OCI-LY3 (cell line): ENCODE measurements at regions not wholly inside any gene's neighbourhood (a gene's known extent, or its start where the extent isn't known, plus 50 kb on each side); places are given as distances from the start of the nearest gene placed in this dataset.

Experiments
- H2AFZ ChIP-seq: fragments of 200-600, 300-600 bp; shearing (Covaris generic); 2 replicates; pipeline ENCODE4 v1.6.0; 2014; ENCODE audit warnings: antibody characterized with exemption, low read depth, low read length
- H3K27ac ChIP-seq: fragments of 200-600, 300-600 bp; sonication (generic); 2 replicates; pipeline ENCODE4 v1.5.1; 2014; ENCODE audit warnings: mild to moderate bottlenecking, low read length, moderate library complexity, mixed read lengths
- H3K27me3 ChIP-seq: fragments of 200-600, 300-600 bp; sonication (generic); 2 replicates; pipeline ENCODE4 v1.6.1; 2014; ENCODE audit warnings: low read depth, low read length, mixed read lengths
- H3K36me3 ChIP-seq: fragments of 200-600, 300-600 bp; sonication (generic); replicated peaks from 2 replicates; pipeline ENCODE3; 2014; ENCODE audit warnings: low read depth, low read length, mixed read lengths
- H3K4me1 ChIP-seq: fragments of 300-600, 200-600 bp; sonication (generic); 2 replicates; pipeline ENCODE4 v1.6.1; 2014; ENCODE audit warnings: low read length, mixed read lengths
- H3K4me2 ChIP-seq: fragments of 200-600, 300-600 bp; sonication (generic); 2 replicates; pipeline ENCODE4 v1.6.1; 2014; ENCODE audit warnings: low read length, mixed read lengths
- H3K4me3 ChIP-seq: fragments of 300-600, 200-600 bp; sonication (generic); 2 replicates; pipeline ENCODE4 v1.5.1; 2014; ENCODE audit warnings: antibody characterized with exemption, mild to moderate bottlenecking, low read length, moderate library complexity
- H3K79me2 ChIP-seq: fragments of 300-600, 200-600 bp; shearing (Covaris generic); 2 replicates; pipeline ENCODE4 v1.6.1; 2014; ENCODE audit warnings: mild to moderate bottlenecking, low read length, mixed read lengths
- H3K9ac ChIP-seq: fragments of 300-600, 200-600 bp; shearing (Covaris generic); 2 replicates; pipeline ENCODE4 v1.6.0; 2014; ENCODE audit warnings: mild to moderate bottlenecking, low read length, moderate library complexity
- H3K9me3 ChIP-seq: fragments of 200-600, 300-600 bp; shearing (Covaris generic); 2 replicates; pipeline ENCODE4 v1.6.1; 2014; ENCODE audit warnings: low read length, mixed read lengths; ENCODE audit not compliant: insufficient read depth
- H4K20me1 ChIP-seq: fragments of 200-600, 300-600 bp; sonication (generic); 2 replicates; pipeline ENCODE4 v1.6.1; 2016; ENCODE audit warnings: low read length, mixed read lengths; ENCODE audit not compliant: insufficient read depth
- EZH2phosphoT487 ChIP-seq: fragments of 200-600 bp; shearing (Covaris generic); IDR thresholded peaks from 2 replicates; pipeline ENCODE4 v1.6.1; 2018; ENCODE audit warnings: antibody characterized with exemption, mixed run types, low read depth
- TF ChIP-seq, protein P1 (sequence below): fragments of 200-600, 300-600 bp; sonication (generic); IDR thresholded peaks from 2 replicates; pipeline ENCODE4 v1.5.1; 2014; ENCODE audit warnings: antibody characterized with exemption, low read length, low read depth

DNA sequence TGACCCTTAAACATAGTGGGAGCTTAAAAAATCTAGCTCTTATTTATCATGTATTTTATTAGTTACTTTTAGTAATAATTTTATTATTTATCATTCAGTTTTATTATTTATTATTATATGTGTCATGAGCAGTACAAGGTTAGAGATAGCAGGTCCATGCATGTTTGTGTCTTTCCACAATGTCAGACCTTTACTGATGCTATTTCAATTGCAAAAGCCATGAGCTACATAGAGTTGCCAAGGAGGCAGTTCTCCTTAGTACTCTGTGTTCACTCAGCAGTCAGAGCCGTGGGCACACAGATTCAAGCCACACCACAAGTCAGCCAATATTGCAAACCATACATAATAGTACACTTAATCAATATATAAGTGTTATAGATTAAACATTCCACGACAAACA is 157.9 kb upstream of the NTRK2 start:
- H3K79me2 ChIP-seq: no peaks in the 10 kb centered on the region
- H3K4me1 ChIP-seq: no peaks in the 10 kb centered on the region

DNA sequence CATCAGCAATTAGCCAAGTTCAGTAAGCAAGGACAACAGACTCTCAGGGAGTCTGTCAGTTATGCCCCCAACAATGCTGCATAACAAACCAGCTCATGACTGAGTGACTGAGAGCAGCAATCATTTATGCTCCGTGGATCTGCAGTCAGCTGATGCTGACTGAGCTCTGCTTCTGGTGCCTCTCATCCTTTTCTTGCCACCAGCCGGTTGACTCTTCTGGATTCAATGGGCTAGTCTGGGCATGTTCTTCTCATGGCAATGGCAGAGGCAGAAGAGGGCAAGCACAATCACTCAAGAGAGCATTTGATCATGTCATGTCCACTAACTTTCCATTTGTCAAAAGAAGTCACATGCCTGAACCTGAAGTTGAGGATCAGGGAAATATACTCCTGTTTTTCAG is 157.0 kb upstream of the NTRK2 start:
- no peak overlapping the region for H3K9ac ChIP-seq
- TF ChIP-seq, protein P1, sequence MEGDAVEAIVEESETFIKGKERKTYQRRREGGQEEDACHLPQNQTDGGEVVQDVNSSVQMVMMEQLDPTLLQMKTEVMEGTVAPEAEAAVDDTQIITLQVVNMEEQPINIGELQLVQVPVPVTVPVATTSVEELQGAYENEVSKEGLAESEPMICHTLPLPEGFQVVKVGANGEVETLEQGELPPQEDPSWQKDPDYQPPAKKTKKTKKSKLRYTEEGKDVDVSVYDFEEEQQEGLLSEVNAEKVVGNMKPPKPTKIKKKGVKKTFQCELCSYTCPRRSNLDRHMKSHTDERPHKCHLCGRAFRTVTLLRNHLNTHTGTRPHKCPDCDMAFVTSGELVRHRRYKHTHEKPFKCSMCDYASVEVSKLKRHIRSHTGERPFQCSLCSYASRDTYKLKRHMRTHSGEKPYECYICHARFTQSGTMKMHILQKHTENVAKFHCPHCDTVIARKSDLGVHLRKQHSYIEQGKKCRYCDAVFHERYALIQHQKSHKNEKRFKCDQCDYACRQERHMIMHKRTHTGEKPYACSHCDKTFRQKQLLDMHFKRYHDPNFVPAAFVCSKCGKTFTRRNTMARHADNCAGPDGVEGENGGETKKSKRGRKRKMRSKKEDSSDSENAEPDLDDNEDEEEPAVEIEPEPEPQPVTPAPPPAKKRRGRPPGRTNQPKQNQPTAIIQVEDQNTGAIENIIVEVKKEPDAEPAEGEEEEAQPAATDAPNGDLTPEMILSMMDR: no peak
- no peak for TF ChIP-seq EZH2phosphoT487
- H3K4me1 ChIP-seq: no peaks in the 10 kb centered on the region
- H3K4me3 ChIP-seq: no peak overlapping the region
- H3K36me3 ChIP-seq: no peaks in the 10 kb centered on the region
- H3K27me3 ChIP-seq: no peaks in the 10 kb centered on the region
- no peak overlapping the region for H3K27ac ChIP-seq
- no peak overlapping the region for H3K4me2 ChIP-seq
- H3K9me3 ChIP-seq: no peaks in the 10 kb centered on the region
- no peaks in the 10 kb centered on the region for H4K20me1 ChIP-seq
- H3K79me2 ChIP-seq: no peaks in the 10 kb centered on the region
- H2AFZ ChIP-seq: no peak overlapping the region

More for the DNA sequence above, 157.9 kb upstream of the NTRK2 start:
- Histone ChIP-seq H4K20me1 (no peaks in the 10 kb centered on the region), H3K27me3 (no peaks in the 10 kb centered on the region), H3K9me3 (no peaks in the 10 kb centered on the region), H3K36me3 (no peaks in the 10 kb centered on the region), H2AFZ (no peak overlapping the region), H3K4me3 (no peak overlapping the region), H3K27ac (no peak overlapping the region), H3K9ac (no peak overlapping the region), H3K4me2 (no peak overlapping the region)
- TF ChIP-seq EZH2phosphoT487: no peak
- TF ChIP-seq, protein P1: no peak

DNA sequence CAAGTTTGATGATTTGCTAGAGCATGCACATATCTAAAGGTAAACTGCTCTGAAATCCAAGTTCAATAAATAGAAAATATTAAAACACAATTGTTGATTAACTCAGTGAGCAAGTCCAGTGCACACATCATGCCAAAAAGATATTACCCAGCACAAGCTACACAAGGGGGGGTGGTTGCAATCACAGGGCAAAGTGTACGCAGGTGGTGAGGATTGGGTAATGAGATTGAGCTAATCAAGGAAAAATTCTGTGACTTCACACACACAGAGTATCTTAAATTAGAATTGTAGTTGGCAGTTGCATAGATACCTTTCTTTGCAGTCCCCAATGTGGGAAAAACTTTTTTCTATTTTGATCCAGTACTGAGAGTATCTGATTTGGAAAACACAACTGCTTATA is 156.1 kb upstream of the NTRK2 start:
- Histone ChIP-seq H3K9ac (no peak overlapping the region), H3K4me1 (no peaks in the 10 kb centered on the region), H3K27ac (no peak overlapping the region), H3K36me3 (no peaks in the 10 kb centered on the region), H3K27me3 (no peaks in the 10 kb centered on the region), H3K4me2 (no peak overlapping the region), H4K20me1 (no peaks in the 10 kb centered on the region), H2AFZ (no peak overlapping the region), H3K79me2 (no peaks in the 10 kb centered on the region), H3K9me3 (no peaks in the 10 kb centered on the region), H3K4me3 (no peak overlapping the region)
- no peak for TF ChIP-seq EZH2phosphoT487
- TF ChIP-seq, protein P1: no peak

DNA sequence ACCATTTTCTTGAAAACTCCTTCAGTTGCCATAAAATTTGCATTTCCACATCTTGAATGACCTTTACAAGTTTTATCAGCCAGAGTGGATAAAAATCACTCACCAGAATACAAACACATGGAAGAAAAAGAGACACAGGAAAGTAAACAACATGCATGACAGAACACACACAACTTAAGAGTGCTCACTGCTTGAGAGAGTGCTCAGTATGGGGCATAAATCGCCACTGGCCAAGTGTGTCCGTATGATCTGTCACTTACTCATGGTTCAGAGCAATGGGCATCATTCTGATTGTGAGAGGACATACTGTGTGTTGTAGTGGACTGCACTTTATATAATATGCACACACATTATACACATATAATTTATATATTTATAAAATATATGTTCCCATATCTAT is 155.6 kb upstream of the NTRK2 start:
- Histone ChIP-seq H3K4me2 (no peak overlapping the region), H3K79me2 (no peaks in the 10 kb centered on the region), H3K36me3 (no peaks in the 10 kb centered on the region), H4K20me1 (no peaks in the 10 kb centered on the region), H3K27me3 (no peaks in the 10 kb centered on the region), H3K27ac (no peak overlapping the region), H3K4me3 (no peak overlapping the region), H3K9me3 (no peaks in the 10 kb centered on the region), H2AFZ (no peak overlapping the region), H3K4me1 (no peaks in the 10 kb centered on the region), H3K9ac (no peak overlapping the region)
- TF ChIP-seq, protein P1: no peak
- no peak for TF ChIP-seq EZH2phosphoT487
